K562 (cell line): ENCODE measurements at regions not wholly inside any gene's neighbourhood (a gene's known extent, or its start where the extent isn't known, plus 50 kb on each side); places are given as distances from the start of the nearest gene placed in this dataset.

Experiments
- ATAC-seq: fragments of 200-7000 bp; cut with Tn5 transposase; 3 replicates; pipeline ENCODE4 v1.9.1; 2020; ENCODE audit warnings: moderate library complexity
- BruUV-seq: library from RNA; stranded (reverse); fragments of 400-500 nt; replicated peaks from 2 replicates; lab custom pipeline; 2021; lab: Mats Ljungman, UMichigan
- CTCF ChIA-PET: fragments of 300-600 bp; formaldehyde crosslinking; extraction: SDS; loops from one replicate; lab custom pipeline; 2021; ENCODE audit warnings: low intra/inter-chr PET ratio; lab: Yijun Ruan, JAX
- POLR2A ChIA-PET: fragments of 300-600, 350-650 bp; sonication (Branson Sonifier 250); formaldehyde crosslinking; extraction: SDS; loops from one replicate; lab custom pipeline; 2021; ENCODE audit warnings: antibody characterized with exemption, inconsistent platforms; lab: Yijun Ruan, JAX
- DNase-seq, 4 experiments: peaks; one replicate each; pipeline versions ENCODE4 v3.0.0 to v3.0.0-alpha.2; 2011 to 2018; ENCODE audit warnings: low spot score in 3 of 4, mixed read lengths in 3 of 4; ENCODE audit errors: extremely low read depth in 1 of 4
- FAIRE-seq: peaks from 2 replicates; lab custom pipeline; 2011; peaks lifted over from hg19 to GRCh38; lab: Jason Lieb, UNC
- H2AFZ ChIP-seq: 2 replicates; pipeline ENCODE4 v1.6.0; 2011; ENCODE audit warnings: low read depth, low read length, control low read depth, inconsistent platforms
- H3K27ac ChIP-seq: fragments of 200-600 bp; 3 replicates; pipeline ENCODE4 v1.8.0; 2011; ENCODE audit warnings: low read depth, mild to moderate bottlenecking, control low read depth, inconsistent platforms, low read length, moderate library complexity, mixed read lengths; ENCODE audit errors: extremely low read depth
- H3K27me3 ChIP-seq, 2 experiments: fragments of 300-600 bp in 1 of 2; 2 replicates in 1 of 2; 3 replicates in 1 of 2; pipeline versions ENCODE4 v1.6.0 to v1.8.0; 2011; ENCODE audit warnings: inconsistent platforms in 2 of 2, low read length in 2 of 2, mild to moderate bottlenecking in 1 of 2, mixed read lengths in 1 of 2, moderate library complexity in 1 of 2; ENCODE audit not compliant: control insufficient read depth in 2 of 2, insufficient read depth in 2 of 2
- H3K36me3 ChIP-seq: fragments of 300-600 bp; 3 replicates; pipeline ENCODE4 v1.8.0; 2011; ENCODE audit warnings: mild to moderate bottlenecking, low read length, inconsistent platforms; ENCODE audit not compliant: control insufficient read depth, insufficient read depth
- H3K4me1 ChIP-seq, 2 experiments: fragments of 200-600 bp in 1 of 2; replicated peaks in 1 of 2; 2 replicates in 1 of 2; 3 replicates in 1 of 2; pipeline versions ENCODE4 v1.5.1 to v1.8.0; 2011; ENCODE audit warnings: inconsistent platforms in 2 of 2, low read length in 2 of 2, mild to moderate bottlenecking in 1 of 2, mixed read lengths in 1 of 2, moderate library complexity in 1 of 2; ENCODE audit not compliant: control insufficient read depth in 2 of 2, insufficient read depth in 2 of 2
- H3K4me2 ChIP-seq: 2 replicates; pipeline ENCODE4 v1.6.1; 2011; ENCODE audit warnings: low read length, control low read depth, inconsistent platforms, mixed read lengths; ENCODE audit not compliant: insufficient read depth
- H3K4me3 ChIP-seq: fragments of 200-600 bp; sonication (generic), shearing (Covaris generic); 2 replicates; pipeline ENCODE4 v1.5.1; 2016; ENCODE audit warnings: control low read depth, inconsistent platforms
- H3K79me2 ChIP-seq: fragments of 200-600 bp; 3 replicates; pipeline ENCODE4 v1.8.0; 2011; ENCODE audit warnings: low read length, inconsistent platforms; ENCODE audit not compliant: control insufficient read depth, insufficient read depth
- H3K9ac ChIP-seq, 2 experiments: 2 replicates each; pipeline versions ENCODE4 v1.6.0 to v1.6.1; 2011; ENCODE audit warnings: low read depth in 2 of 2, low read length in 2 of 2, control low read depth in 1 of 2, inconsistent platforms in 1 of 2, mild to moderate bottlenecking in 1 of 2, mixed read lengths in 1 of 2; ENCODE audit not compliant: insufficient read depth in 1 of 2
- H3K9me1 ChIP-seq: one replicate; pipeline ENCODE4 v1.6.0; 2011; ENCODE audit warnings: inconsistent platforms, mild to moderate bottlenecking, low read length, moderate library complexity; ENCODE audit not compliant: control insufficient read depth, insufficient read depth
- H3K9me3 ChIP-seq: replicated peaks from 2 replicates; pipeline ENCODE4 v1.5.1; 2011; ENCODE audit warnings: low read depth, low read length, inconsistent platforms; ENCODE audit not compliant: control insufficient read depth, insufficient read depth
- H4K20me1 ChIP-seq: replicated peaks from 2 replicates; pipeline ENCODE4 v1.6.1; 2011; ENCODE audit warnings: low read length, inconsistent platforms, mixed read lengths; ENCODE audit not compliant: control insufficient read depth, insufficient read depth
- ATF2 ChIP-seq: sonication (generic); formaldehyde crosslinking; IDR thresholded peaks from 2 replicates; pipeline ENCODE4 v1.8.1; 2022; ENCODE audit warnings: missing genetic modification reagents
- BDP1 ChIP-seq: IDR thresholded peaks from 3 replicates; pipeline ENCODE4 v1.6.1; 2011; ENCODE audit not compliant: insufficient read length, insufficient read depth
- COPS2 ChIP-seq: fragments of 450-650 bp; conservative IDR thresholded peaks from 2 replicates; pipeline ENCODE4 v1.6.1; 2016; ENCODE audit warnings: mild to moderate bottlenecking, moderate library complexity
- FOXP4 ChIP-seq: sonication (generic); formaldehyde crosslinking; IDR thresholded peaks from 2 replicates; pipeline ENCODE4 v1.8.0; 2022; ENCODE audit warnings: mild to moderate bottlenecking, missing genetic modification reagents, borderline replicate concordance
- IRF9 ChIP-seq: fragments of 450-650 bp; IDR thresholded peaks from 2 replicates; pipeline ENCODE4 v1.6.1; 2016; ENCODE audit warnings: missing biosample characterization, missing genetic modification characterization
- LARP7 ChIP-seq: fragments of 450-650 bp; IDR thresholded peaks from 2 replicates; pipeline ENCODE4 v1.6.1; 2016
- MXI1 ChIP-seq: IDR thresholded peaks from 2 replicates; pipeline ENCODE4 v1.6.1; 2011; ENCODE audit warnings: low read depth, mild to moderate bottlenecking, improper control_type of control experiment, low read length
- NCOA6 ChIP-seq: fragments of 450-650 bp; IDR thresholded peaks from 2 replicates; pipeline ENCODE4 v1.6.1; 2017; ENCODE audit warnings: mild to moderate bottlenecking
- PCBP1 ChIP-seq: fragments of 200-400 bp; formaldehyde crosslinking; IDR thresholded peaks from 2 replicates; pipeline ENCODE4 v1.6.1; 2018; ENCODE audit warnings: mild to moderate bottlenecking, low read depth, low read length; ENCODE audit not compliant: poor library complexity, severe bottlenecking
- RBM17 ChIP-seq: fragments of 200-400 bp; formaldehyde crosslinking; IDR thresholded peaks from 2 replicates; pipeline ENCODE4 v1.6.1; 2017; ENCODE audit warnings: low read depth, mild to moderate bottlenecking, low read length, borderline replicate concordance
- SRSF7 ChIP-seq: fragments of 200-400 bp; formaldehyde crosslinking; optimal IDR thresholded peaks from 2 replicates; pipeline ENCODE3; 2017; ENCODE audit warnings: mild to moderate bottlenecking, low read depth, low read length
- STAT5B ChIP-seq: fragments of 250-450 bp; sonication (Bioruptor Pico); IDR thresholded peaks from 2 replicates; pipeline ENCODE4 v1.8.0; 2021; ENCODE audit warnings: mild to moderate bottlenecking, inconsistent platforms
- XRCC5 ChIP-seq: fragments of 200-400 bp; formaldehyde crosslinking; IDR thresholded peaks from 2 replicates; pipeline ENCODE4 v1.6.1; 2017; ENCODE audit warnings: low read depth, mild to moderate bottlenecking, low read length
- ZBTB26 ChIP-seq: fragments of 450-650 bp; formaldehyde crosslinking; IDR thresholded peaks from 2 replicates; pipeline ENCODE4 v1.4.0; 2022; ENCODE audit warnings: missing genetic modification characterization
- ZBTB34 ChIP-seq: fragments of 250-450 bp; sonication (Bioruptor Pico); IDR thresholded peaks from 2 replicates; pipeline ENCODE4 v1.8.0; 2021; ENCODE audit warnings: mild to moderate bottlenecking, moderate library complexity
- ZNF589 ChIP-seq: fragments of 200-800 bp; sonication (Bioruptor generic); IDR thresholded peaks from 2 replicates; pipeline ENCODE4 v1.6.1; 2016; ENCODE audit warnings: low read depth, missing genetic modification characterization, missing compliant biosample characterization
- WGBS: fragments of 100-300 bp; shearing (Covaris generic); methylation state at CpG from one replicate; pipeline ENCODE4 v1.1.6; 2016; ENCODE audit warnings: low coverage, mixed read lengths; ENCODE audit not compliant: insufficient coverage; ENCODE audit errors: missing lambda C conversion rate; 5-methylcytosine and 5-hydroxymethylcytosine counted together
- in situ Hi-C: fragments of 300-500 bp; cut with MboI; formaldehyde crosslinking; loops from 4 replicates; pipeline ENCODE4 v1.15.0; 2018; ENCODE audit warnings: inconsistent platforms, mixed read lengths
- intact Hi-C: fragments of 100-400 bp; cut with micrococcal nuclease; formaldehyde crosslinking; loops from 2 replicates; pipeline ENCODE4 v1.14.2; 2022

- DNase-seq, result no peak
- TF ChIP-seq SRSF7 (no peak), STAT5B (no peak), IRF9 (tag) (no peak), ATF2 (no peak), MXI1 (no peak), NCOA6 (no peak), PCBP1 (no peak), RBM17 (no peak), XRCC5 (no peak), COPS2 (no peak), ZBTB26 (CRISPR knock-in tag) (no peak), BDP1 (no peak), ZBTB34 (CRISPR knock-in tag) (no peak), FOXP4 (CRISPR knock-in tag) (no peak), ZNF589 (CRISPR knock-in tag) (no peak), LARP7 (no peak)
Observed at GRCh38 chr15:62758952-62759349, 283.6 kb upstream of the TPM1 start.

More at GRCh38 chr15:62758952-62759349, 283.6 kb upstream of the TPM1 start:
- peaks cover 28 to 44% of the 10 kb centered on the region in 2 experiments for H3K27me3 ChIP-seq
- ChIA-PET CTCF (no interaction called here), POLR2A (no interaction called here)
- no peak overlapping the region for H3K4me2 ChIP-seq
- no peaks in the 10 kb centered on the region for H3K9me3 ChIP-seq
- H3K9me1 ChIP-seq, result no peaks in the 10 kb centered on the region
- WGBS, result 3% methylated on average over 4 of the region's 4 CpGs
- H4K20me1 ChIP-seq, result no peaks in the 10 kb centered on the region
- H3K4me1 ChIP-seq, result no peaks in the 10 kb centered on the region
- in situ Hi-C loops (no loop called here), intact Hi-C loops (no loop called here)
- H3K27ac ChIP-seq, result no peak overlapping the region
- no peaks in the 10 kb centered on the region for H3K36me3 ChIP-seq
- H3K9ac ChIP-seq, result no peak overlapping the region
- no peaks in the 10 kb centered on the region for H3K79me2 ChIP-seq
- BruUV-seq, result no TSS peak
- no peak for FAIRE-seq
- no peak for ATAC-seq
- H3K4me3 ChIP-seq, result no peak overlapping the region
- no peak overlapping the region for H2AFZ ChIP-seq
